K562 (cell line): ENCODE measurements at regions not wholly inside any gene's neighbourhood (a gene's known extent, or its start where the extent isn't known, plus 50 kb on each side); places are given as distances from the start of the nearest gene placed in this dataset.

ENCODE experiments used
- ATAC-seq: fragments of 200-7000 bp; cut with Tn5 transposase; 3 replicates; pipeline ENCODE4 v1.9.1; 2020; ENCODE audit warnings: moderate library complexity
- BruUV-seq: library from RNA; stranded (reverse); fragments of 400-500 nt; replicated peaks from 2 replicates; lab custom pipeline; 2021; lab: Mats Ljungman, UMichigan
- CTCF ChIA-PET: fragments of 300-600 bp; formaldehyde crosslinking; extraction: SDS; loops from one replicate; lab custom pipeline; 2021; ENCODE audit warnings: low intra/inter-chr PET ratio; lab: Yijun Ruan, JAX
- POLR2A ChIA-PET: fragments of 300-600, 350-650 bp; sonication (Branson Sonifier 250); formaldehyde crosslinking; extraction: SDS; loops from one replicate; lab custom pipeline; 2021; ENCODE audit warnings: antibody characterized with exemption, inconsistent platforms; lab: Yijun Ruan, JAX
- DNase-seq, 4 experiments: peaks; one replicate each; pipeline versions ENCODE4 v3.0.0 to v3.0.0-alpha.2; 2011 to 2018; ENCODE audit warnings: low spot score in 3 of 4, mixed read lengths in 3 of 4; ENCODE audit errors: extremely low read depth in 1 of 4
- FAIRE-seq: peaks from 2 replicates; lab custom pipeline; 2011; peaks lifted over from hg19 to GRCh38; lab: Jason Lieb, UNC
- H2AFZ ChIP-seq: 2 replicates; pipeline ENCODE4 v1.6.0; 2011; ENCODE audit warnings: low read depth, low read length, control low read depth, inconsistent platforms
- H3K27ac ChIP-seq: fragments of 200-600 bp; 3 replicates; pipeline ENCODE4 v1.8.0; 2011; ENCODE audit warnings: low read depth, mild to moderate bottlenecking, control low read depth, inconsistent platforms, low read length, moderate library complexity, mixed read lengths; ENCODE audit errors: extremely low read depth
- H3K27me3 ChIP-seq, 2 experiments: fragments of 300-600 bp in 1 of 2; 2 replicates in 1 of 2; 3 replicates in 1 of 2; pipeline versions ENCODE4 v1.6.0 to v1.8.0; 2011; ENCODE audit warnings: inconsistent platforms in 2 of 2, low read length in 2 of 2, mild to moderate bottlenecking in 1 of 2, mixed read lengths in 1 of 2, moderate library complexity in 1 of 2; ENCODE audit not compliant: control insufficient read depth in 2 of 2, insufficient read depth in 2 of 2
- H3K36me3 ChIP-seq: fragments of 300-600 bp; 3 replicates; pipeline ENCODE4 v1.8.0; 2011; ENCODE audit warnings: mild to moderate bottlenecking, low read length, inconsistent platforms; ENCODE audit not compliant: control insufficient read depth, insufficient read depth
- H3K4me1 ChIP-seq, 2 experiments: fragments of 200-600 bp in 1 of 2; replicated peaks in 1 of 2; 2 replicates in 1 of 2; 3 replicates in 1 of 2; pipeline versions ENCODE4 v1.5.1 to v1.8.0; 2011; ENCODE audit warnings: inconsistent platforms in 2 of 2, low read length in 2 of 2, mild to moderate bottlenecking in 1 of 2, mixed read lengths in 1 of 2, moderate library complexity in 1 of 2; ENCODE audit not compliant: control insufficient read depth in 2 of 2, insufficient read depth in 2 of 2
- H3K4me2 ChIP-seq: 2 replicates; pipeline ENCODE4 v1.6.1; 2011; ENCODE audit warnings: low read length, control low read depth, inconsistent platforms, mixed read lengths; ENCODE audit not compliant: insufficient read depth
- H3K4me3 ChIP-seq: fragments of 200-600 bp; sonication (generic), shearing (Covaris generic); 2 replicates; pipeline ENCODE4 v1.5.1; 2016; ENCODE audit warnings: control low read depth, inconsistent platforms
- H3K79me2 ChIP-seq: fragments of 200-600 bp; 3 replicates; pipeline ENCODE4 v1.8.0; 2011; ENCODE audit warnings: low read length, inconsistent platforms; ENCODE audit not compliant: control insufficient read depth, insufficient read depth
- H3K9ac ChIP-seq, 2 experiments: 2 replicates each; pipeline versions ENCODE4 v1.6.0 to v1.6.1; 2011; ENCODE audit warnings: low read depth in 2 of 2, low read length in 2 of 2, control low read depth in 1 of 2, inconsistent platforms in 1 of 2, mild to moderate bottlenecking in 1 of 2, mixed read lengths in 1 of 2; ENCODE audit not compliant: insufficient read depth in 1 of 2
- H3K9me1 ChIP-seq: one replicate; pipeline ENCODE4 v1.6.0; 2011; ENCODE audit warnings: inconsistent platforms, mild to moderate bottlenecking, low read length, moderate library complexity; ENCODE audit not compliant: control insufficient read depth, insufficient read depth
- H3K9me3 ChIP-seq: replicated peaks from 2 replicates; pipeline ENCODE4 v1.5.1; 2011; ENCODE audit warnings: low read depth, low read length, inconsistent platforms; ENCODE audit not compliant: control insufficient read depth, insufficient read depth
- H4K20me1 ChIP-seq: replicated peaks from 2 replicates; pipeline ENCODE4 v1.6.1; 2011; ENCODE audit warnings: low read length, inconsistent platforms, mixed read lengths; ENCODE audit not compliant: control insufficient read depth, insufficient read depth
- BDP1 ChIP-seq: IDR thresholded peaks from 3 replicates; pipeline ENCODE4 v1.6.1; 2011; ENCODE audit not compliant: insufficient read length, insufficient read depth
- CTBP1 ChIP-seq: fragments of 450-650 bp; IDR thresholded peaks from 2 replicates; pipeline ENCODE4 v1.6.1; 2016; ENCODE audit warnings: borderline replicate concordance
- FOXJ2 ChIP-seq: fragments of 200-800 bp; sonication (Bioruptor generic); IDR thresholded peaks from 2 replicates; pipeline ENCODE4 v1.6.1; 2016; ENCODE audit warnings: missing genetic modification characterization, missing compliant biosample characterization
- NR2C1 ChIP-seq, 2 experiments: fragments of 450-650 bp; IDR thresholded peaks; 2 replicates each; pipeline ENCODE4 v1.6.1; 2017; ENCODE audit warnings: mild to moderate bottlenecking in 2 of 2, antibody characterized with exemption in 1 of 2, inconsistent platforms in 1 of 2, missing compliant biosample characterization in 1 of 2, missing genetic modification characterization in 1 of 2
- WGBS: fragments of 100-300 bp; shearing (Covaris generic); methylation state at CpG from one replicate; pipeline ENCODE4 v1.1.6; 2016; ENCODE audit warnings: low coverage, mixed read lengths; ENCODE audit not compliant: insufficient coverage; ENCODE audit errors: missing lambda C conversion rate; 5-methylcytosine and 5-hydroxymethylcytosine counted together
- in situ Hi-C: fragments of 300-500 bp; cut with MboI; formaldehyde crosslinking; loops from 4 replicates; pipeline ENCODE4 v1.15.0; 2018; ENCODE audit warnings: inconsistent platforms, mixed read lengths
- intact Hi-C: fragments of 100-400 bp; cut with micrococcal nuclease; formaldehyde crosslinking; loops from 2 replicates; pipeline ENCODE4 v1.14.2; 2022
- TF ChIP-seq, protein P1 (sequence below), 2 experiments: IDR thresholded peaks; 2 replicates each; pipeline ENCODE4 v1.6.1; 2012; ENCODE audit warnings: improper control_type of control experiment in 2 of 2, low read depth in 2 of 2, low read length in 2 of 2, borderline replicate concordance in 1 of 2
- TF ChIP-seq, protein P2 (sequence below): IDR thresholded peaks from 3 replicates; pipeline ENCODE4 v1.6.1; 2011; ENCODE audit warnings: borderline replicate concordance, mild to moderate bottlenecking; ENCODE audit not compliant: insufficient read length, insufficient read depth
- TF ChIP-seq, protein P3 (sequence below), 2 experiments: fragments of 450-650 bp in 1 of 2; sonication (generic) in 1 of 2; formaldehyde crosslinking in 1 of 2; IDR thresholded peaks; 2 replicates each; pipeline versions ENCODE4 v1.7.1 to v1.9.0; 2016 to 2022; ENCODE audit warnings: inconsistent platforms in 1 of 2, mild to moderate bottlenecking in 1 of 2, missing genetic modification reagents in 1 of 2

DNA sequence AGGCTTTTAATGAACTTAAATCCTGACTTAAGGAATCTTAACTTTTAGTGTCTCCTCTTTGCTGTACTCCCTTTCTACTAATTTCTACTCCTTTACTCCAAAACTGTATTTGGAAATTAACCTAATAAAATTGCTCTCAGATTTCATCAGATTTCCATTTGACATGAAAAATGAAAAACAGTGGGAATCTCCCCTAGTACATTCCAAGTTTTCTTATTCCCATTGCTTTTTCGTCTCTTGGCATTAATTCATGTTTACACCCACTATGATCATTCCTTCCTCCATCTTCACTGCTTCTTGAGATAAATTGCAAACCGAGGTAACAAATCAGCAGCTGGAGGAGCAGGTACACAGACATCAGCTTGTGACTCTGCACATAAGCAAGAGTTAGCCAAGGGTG, 208.7 kb downstream of the VGLL3 start:
- H3K27me3 ChIP-seq: no peaks in the 10 kb centered on the region
- no peaks in the 10 kb centered on the region for H3K4me1 ChIP-seq
- BruUV-seq: no TSS peak
- CTCF ChIA-PET: no interaction called here
- no peaks in the 10 kb centered on the region for H4K20me1 ChIP-seq
- no peak for DNase-seq
- no peaks in the 10 kb centered on the region for H3K9me3 ChIP-seq
- WGBS: 0% methylated on average over 1 of the region's 2 CpGs
- no peak for FAIRE-seq
- POLR2A ChIA-PET: no interaction called here
- H3K36me3 ChIP-seq: no peaks in the 10 kb centered on the region
- no peak overlapping the region for H3K4me3 ChIP-seq
- no peak for ATAC-seq
- TF ChIP-seq BDP1 (no peak), NR2C1 (IDR thresholded peaks at IDR 0.05) (no peak), NR2C1 (tag; IDR thresholded peaks at IDR 0.05) (no peak), CTBP1 (no peak), FOXJ2 (tag) (no peak)
- TF ChIP-seq, protein P1, sequence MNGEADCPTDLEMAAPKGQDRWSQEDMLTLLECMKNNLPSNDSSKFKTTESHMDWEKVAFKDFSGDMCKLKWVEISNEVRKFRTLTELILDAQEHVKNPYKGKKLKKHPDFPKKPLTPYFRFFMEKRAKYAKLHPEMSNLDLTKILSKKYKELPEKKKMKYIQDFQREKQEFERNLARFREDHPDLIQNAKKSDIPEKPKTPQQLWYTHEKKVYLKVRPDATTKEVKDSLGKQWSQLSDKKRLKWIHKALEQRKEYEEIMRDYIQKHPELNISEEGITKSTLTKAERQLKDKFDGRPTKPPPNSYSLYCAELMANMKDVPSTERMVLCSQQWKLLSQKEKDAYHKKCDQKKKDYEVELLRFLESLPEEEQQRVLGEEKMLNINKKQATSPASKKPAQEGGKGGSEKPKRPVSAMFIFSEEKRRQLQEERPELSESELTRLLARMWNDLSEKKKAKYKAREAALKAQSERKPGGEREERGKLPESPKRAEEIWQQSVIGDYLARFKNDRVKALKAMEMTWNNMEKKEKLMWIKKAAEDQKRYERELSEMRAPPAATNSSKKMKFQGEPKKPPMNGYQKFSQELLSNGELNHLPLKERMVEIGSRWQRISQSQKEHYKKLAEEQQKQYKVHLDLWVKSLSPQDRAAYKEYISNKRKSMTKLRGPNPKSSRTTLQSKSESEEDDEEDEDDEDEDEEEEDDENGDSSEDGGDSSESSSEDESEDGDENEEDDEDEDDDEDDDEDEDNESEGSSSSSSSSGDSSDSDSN (IDR thresholded peaks at IDR 0.05; ENCODE audit: borderline replicate concordance in 1 of 2, low read depth in 2 of 2, low read length in 2 of 2): no peak
- TF ChIP-seq, protein P2, sequence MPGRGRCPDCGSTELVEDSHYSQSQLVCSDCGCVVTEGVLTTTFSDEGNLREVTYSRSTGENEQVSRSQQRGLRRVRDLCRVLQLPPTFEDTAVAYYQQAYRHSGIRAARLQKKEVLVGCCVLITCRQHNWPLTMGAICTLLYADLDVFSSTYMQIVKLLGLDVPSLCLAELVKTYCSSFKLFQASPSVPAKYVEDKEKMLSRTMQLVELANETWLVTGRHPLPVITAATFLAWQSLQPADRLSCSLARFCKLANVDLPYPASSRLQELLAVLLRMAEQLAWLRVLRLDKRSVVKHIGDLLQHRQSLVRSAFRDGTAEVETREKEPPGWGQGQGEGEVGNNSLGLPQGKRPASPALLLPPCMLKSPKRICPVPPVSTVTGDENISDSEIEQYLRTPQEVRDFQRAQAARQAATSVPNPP: no peak
- TF ChIP-seq, protein P3, sequence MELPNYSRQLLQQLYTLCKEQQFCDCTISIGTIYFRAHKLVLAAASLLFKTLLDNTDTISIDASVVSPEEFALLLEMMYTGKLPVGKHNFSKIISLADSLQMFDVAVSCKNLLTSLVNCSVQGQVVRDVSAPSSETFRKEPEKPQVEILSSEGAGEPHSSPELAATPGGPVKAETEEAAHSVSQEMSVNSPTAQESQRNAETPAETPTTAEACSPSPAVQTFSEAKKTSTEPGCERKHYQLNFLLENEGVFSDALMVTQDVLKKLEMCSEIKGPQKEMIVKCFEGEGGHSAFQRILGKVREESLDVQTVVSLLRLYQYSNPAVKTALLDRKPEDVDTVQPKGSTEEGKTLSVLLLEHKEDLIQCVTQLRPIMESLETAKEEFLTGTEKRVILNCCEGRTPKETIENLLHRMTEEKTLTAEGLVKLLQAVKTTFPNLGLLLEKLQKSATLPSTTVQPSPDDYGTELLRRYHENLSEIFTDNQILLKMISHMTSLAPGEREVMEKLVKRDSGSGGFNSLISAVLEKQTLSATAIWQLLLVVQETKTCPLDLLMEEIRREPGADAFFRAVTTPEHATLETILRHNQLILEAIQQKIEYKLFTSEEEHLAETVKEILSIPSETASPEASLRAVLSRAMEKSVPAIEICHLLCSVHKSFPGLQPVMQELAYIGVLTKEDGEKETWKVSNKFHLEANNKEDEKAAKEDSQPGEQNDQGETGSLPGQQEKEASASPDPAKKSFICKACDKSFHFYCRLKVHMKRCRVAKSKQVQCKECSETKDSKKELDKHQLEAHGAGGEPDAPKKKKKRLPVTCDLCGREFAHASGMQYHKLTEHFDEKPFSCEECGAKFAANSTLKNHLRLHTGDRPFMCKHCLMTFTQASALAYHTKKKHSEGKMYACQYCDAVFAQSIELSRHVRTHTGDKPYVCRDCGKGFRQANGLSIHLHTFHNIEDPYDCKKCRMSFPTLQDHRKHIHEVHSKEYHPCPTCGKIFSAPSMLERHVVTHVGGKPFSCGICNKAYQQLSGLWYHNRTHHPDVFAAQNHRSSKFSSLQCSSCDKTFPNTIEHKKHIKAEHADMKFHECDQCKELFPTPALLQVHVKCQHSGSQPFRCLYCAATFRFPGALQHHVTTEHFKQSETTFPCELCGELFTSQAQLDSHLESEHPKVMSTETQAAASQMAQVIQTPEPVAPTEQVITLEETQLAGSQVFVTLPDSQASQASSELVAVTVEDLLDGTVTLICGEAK (IDR thresholded peaks at IDR 0.05): no peak
- TF ChIP-seq, protein P3 (CRISPR knock-in tag; IDR thresholded peaks at IDR 0.05): no peak
- H2AFZ ChIP-seq: no peak overlapping the region
- no peak overlapping the region for H3K4me2 ChIP-seq
- H3K27ac ChIP-seq: no peak overlapping the region
- no peak overlapping the region for H3K9ac ChIP-seq
- H3K9me1 ChIP-seq: no peaks in the 10 kb centered on the region
- intact Hi-C loops: no loop called here
- no peaks in the 10 kb centered on the region for H3K79me2 ChIP-seq
- in situ Hi-C loops: no loop called here
